ENCODE measurements at regions not wholly inside any gene's neighbourhood (a gene's known extent, or its start where the extent isn't known, plus 50 kb on each side); places are given as distances from the start of the nearest gene placed in this dataset.

DNA sequence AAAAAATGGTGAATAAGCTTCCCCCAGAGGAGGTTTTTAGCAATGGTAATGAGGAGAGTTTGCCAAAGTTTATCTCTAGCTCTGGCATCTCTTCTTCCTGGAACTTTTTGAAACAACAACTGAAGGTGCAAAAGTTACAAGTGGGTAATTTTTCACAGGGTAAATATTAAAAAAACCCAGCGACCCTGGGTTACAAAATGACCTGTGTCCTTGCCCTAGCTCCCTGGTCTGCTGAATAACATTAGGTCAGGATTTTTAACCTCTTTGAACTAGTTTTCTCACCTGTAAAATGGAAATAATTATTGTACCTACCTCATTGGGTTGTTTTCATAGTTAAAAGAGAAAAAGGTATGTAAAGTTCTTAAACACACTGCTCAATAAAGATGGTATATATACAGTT is 332.4 kb upstream of the DUSP10 start:
- CTCF ChIA-PET, result interaction anchor here (0.7 kb wide), 1 partner anchor 50 kb away, joined by 3 read pairs; no protein-coding TSS in a partner anchor
- no peak overlapping the region for H3K4me3 ChIP-seq (ENCODE audit: low read depth, low read length)
- POLR2A ChIA-PET, result no interaction called here
- no peak for TF ChIP-seq YY1 (tag by site-specific recombination; IDR thresholded peaks at IDR 0.05)
- TF ChIP-seq, protein P1, sequence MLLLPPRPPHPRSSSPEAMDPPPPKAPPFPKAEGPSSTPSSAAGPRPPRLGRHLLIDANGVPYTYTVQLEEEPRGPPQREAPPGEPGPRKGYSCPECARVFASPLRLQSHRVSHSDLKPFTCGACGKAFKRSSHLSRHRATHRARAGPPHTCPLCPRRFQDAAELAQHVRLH (tag by site-specific recombination; IDR thresholded peaks at IDR 0.05), result no peak
- TF ChIP-seq, protein P2, sequence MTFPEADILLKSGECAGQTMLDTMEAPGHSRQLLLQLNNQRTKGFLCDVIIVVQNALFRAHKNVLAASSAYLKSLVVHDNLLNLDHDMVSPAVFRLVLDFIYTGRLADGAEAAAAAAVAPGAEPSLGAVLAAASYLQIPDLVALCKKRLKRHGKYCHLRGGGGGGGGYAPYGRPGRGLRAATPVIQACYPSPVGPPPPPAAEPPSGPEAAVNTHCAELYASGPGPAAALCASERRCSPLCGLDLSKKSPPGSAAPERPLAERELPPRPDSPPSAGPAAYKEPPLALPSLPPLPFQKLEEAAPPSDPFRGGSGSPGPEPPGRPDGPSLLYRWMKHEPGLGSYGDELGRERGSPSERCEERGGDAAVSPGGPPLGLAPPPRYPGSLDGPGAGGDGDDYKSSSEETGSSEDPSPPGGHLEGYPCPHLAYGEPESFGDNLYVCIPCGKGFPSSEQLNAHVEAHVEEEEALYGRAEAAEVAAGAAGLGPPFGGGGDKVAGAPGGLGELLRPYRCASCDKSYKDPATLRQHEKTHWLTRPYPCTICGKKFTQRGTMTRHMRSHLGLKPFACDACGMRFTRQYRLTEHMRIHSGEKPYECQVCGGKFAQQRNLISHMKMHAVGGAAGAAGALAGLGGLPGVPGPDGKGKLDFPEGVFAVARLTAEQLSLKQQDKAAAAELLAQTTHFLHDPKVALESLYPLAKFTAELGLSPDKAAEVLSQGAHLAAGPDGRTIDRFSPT (tag by site-specific recombination; IDR thresholded peaks at IDR 0.05), result no peak
- H3K27ac ChIP-seq (ENCODE audit: extremely low read depth, low read depth, low read length), result no peak overlapping the region
- H3K4me1 ChIP-seq (ENCODE audit: control insufficient read depth, insufficient read depth, low read length), result no peaks in the 10 kb centered on the region
- H3K9me3 ChIP-seq (ENCODE audit: control insufficient read depth, insufficient read depth, low read depth, low read length), result no peaks in the 10 kb centered on the region
- H3K36me3 ChIP-seq (ENCODE audit: control insufficient read depth in 2 of 2, insufficient read depth in 1 of 2, low read length in 2 of 2), result no peaks in the 10 kb centered on the region

DNA sequence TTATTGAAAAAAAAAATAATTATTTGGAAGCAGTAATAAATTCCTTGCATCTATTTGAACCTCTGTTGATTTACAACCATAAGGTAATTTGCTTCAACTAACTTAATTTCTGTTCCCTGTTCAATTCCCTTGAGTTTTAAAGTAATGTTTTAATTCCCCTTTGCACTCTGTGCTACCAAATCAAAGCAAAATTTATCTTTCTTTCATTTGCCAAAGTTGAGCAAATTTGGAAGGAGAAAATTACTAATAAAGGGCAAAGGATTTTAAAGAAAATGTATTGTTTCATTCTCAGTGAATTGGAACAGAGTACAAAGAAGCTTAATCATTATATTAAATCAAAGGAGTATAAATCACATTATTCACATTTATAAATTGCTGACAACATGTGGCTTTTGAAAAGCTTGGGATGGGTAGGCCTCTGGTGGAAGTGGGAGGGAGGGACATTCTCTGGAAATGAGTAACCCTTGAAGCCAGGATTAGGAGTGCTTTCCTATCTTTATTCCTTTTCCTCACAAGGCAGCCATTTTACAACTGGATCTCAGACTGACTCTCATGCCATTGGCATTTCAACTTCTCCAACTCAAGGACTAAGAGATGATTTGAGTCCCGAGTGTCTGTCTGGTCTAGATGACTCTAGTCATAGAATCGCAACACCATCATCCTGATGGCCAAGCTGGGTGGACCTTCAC is 331.6 kb upstream of the DUSP10 start:
- no peaks in the 10 kb centered on the region for H3K9me3 ChIP-seq (ENCODE audit: control insufficient read depth, insufficient read depth, low read depth, low read length)
- no peak overlapping the region for H3K27ac ChIP-seq (ENCODE audit: extremely low read depth, low read depth, low read length)
- no peak overlapping the region for H3K4me3 ChIP-seq (ENCODE audit: low read depth, low read length)
- H3K4me1 ChIP-seq (ENCODE audit: control insufficient read depth, insufficient read depth, low read length), result no peaks in the 10 kb centered on the region
- H3K36me3 ChIP-seq (ENCODE audit: control insufficient read depth in 2 of 2, insufficient read depth in 1 of 2, low read length in 2 of 2), result no peaks in the 10 kb centered on the region
- no peak for TF ChIP-seq ZNF23 (tag by site-specific recombination; IDR thresholded peaks at IDR 0.05; ENCODE audit: borderline replicate concordance)
- TF ChIP-seq ZNF266 (tag by site-specific recombination; IDR thresholded peaks at IDR 0.05; ENCODE audit: low read depth), result no peak
- TF ChIP-seq, protein P3, sequence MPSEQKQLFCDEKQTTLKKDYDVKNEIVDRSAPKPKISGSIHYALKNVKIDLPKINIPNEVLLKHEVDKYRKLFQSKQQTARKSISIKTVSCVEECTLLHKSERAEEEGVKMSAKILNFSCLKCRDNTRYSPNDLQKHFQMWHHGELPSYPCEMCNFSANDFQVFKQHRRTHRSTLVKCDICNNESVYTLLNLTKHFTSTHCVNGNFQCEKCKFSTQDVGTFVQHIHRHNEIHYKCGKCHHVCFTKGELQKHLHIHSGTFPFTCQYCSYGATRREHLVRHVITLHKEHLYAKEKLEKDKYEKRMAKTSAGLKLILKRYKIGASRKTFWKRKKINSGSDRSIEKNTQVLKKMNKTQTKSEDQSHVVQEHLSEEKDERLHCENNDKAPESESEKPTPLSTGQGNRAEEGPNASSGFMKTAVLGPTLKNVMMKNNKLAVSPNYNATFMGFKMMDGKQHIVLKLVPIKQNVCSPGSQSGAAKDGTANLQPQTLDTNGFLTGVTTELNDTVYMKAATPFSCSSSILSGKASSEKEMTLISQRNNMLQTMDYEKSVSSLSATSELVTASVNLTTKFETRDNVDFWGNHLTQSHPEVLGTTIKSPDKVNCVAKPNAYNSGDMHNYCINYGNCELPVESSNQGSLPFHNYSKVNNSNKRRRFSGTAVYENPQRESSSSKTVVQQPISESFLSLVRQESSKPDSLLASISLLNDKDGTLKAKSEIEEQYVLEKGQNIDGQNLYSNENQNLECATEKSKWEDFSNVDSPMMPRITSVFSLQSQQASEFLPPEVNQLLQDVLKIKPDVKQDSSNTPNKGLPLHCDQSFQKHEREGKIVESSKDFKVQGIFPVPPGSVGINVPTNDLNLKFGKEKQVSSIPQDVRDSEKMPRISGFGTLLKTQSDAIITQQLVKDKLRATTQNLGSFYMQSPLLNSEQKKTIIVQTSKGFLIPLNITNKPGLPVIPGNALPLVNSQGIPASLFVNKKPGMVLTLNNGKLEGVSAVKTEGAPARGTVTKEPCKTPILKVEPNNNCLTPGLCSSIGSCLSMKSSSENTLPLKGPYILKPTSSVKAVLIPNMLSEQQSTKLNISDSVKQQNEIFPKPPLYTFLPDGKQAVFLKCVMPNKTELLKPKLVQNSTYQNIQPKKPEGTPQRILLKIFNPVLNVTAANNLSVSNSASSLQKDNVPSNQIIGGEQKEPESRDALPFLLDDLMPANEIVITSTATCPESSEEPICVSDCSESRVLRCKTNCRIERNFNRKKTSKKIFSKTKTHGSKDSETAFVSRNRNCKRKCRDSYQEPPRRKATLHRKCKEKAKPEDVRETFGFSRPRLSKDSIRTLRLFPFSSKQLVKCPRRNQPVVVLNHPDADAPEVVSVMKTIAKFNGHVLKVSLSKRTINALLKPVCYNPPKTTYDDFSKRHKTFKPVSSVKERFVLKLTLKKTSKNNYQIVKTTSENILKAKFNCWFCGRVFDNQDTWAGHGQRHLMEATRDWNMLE (tag by site-specific recombination; conservative IDR thresholded peaks at IDR 0.05; ENCODE audit: low read depth), result no peak
- no peak for TF ChIP-seq ZNF10 (tag by site-specific recombination; IDR thresholded peaks at IDR 0.05)
- TF ChIP-seq, protein P4, sequence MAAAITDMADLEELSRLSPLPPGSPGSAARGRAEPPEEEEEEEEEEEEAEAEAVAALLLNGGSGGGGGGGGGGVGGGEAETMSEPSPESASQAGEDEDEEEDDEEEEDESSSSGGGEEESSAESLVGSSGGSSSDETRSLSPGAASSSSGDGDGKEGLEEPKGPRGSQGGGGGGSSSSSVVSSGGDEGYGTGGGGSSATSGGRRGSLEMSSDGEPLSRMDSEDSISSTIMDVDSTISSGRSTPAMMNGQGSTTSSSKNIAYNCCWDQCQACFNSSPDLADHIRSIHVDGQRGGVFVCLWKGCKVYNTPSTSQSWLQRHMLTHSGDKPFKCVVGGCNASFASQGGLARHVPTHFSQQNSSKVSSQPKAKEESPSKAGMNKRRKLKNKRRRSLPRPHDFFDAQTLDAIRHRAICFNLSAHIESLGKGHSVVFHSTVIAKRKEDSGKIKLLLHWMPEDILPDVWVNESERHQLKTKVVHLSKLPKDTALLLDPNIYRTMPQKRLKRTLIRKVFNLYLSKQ (tag by site-specific recombination; IDR thresholded peaks at IDR 0.05; ENCODE audit: borderline replicate concordance), result no peak
- TF ChIP-seq ZNF747 (tag by site-specific recombination; IDR thresholded peaks at IDR 0.05), result no peak
- no peak for TF ChIP-seq ZNF791 (tag by site-specific recombination; IDR thresholded peaks at IDR 0.05)
- TF ChIP-seq ZNF426 (tag by site-specific recombination; IDR thresholded peaks at IDR 0.05), result no peak
- TF ChIP-seq SCRT2 (tag by site-specific recombination; IDR thresholded peaks at IDR 0.05), result no peak
- CTCF ChIA-PET, result no interaction called here
- POLR2A ChIA-PET, result no interaction called here

Data from HEK293 (cell line).